HG02840 (cell line): ENCODE measurements at regions not wholly inside any gene's neighbourhood (a gene's known extent, or its start where the extent isn't known, plus 50 kb on each side); places are given as distances from the start of the nearest gene placed in this dataset.

Experiments
- ATAC-seq: cut with Tn5 transposase; IDR thresholded peaks from one replicate; pipeline ENCODE4 v1.9.1; 2021; ENCODE audit warnings: mild to moderate bottlenecking, moderate library complexity, moderate number of reproducible peaks; ENCODE audit not compliant: unreplicated experiment, low FRiP score

- no peak for ATAC-seq
Observed at GRCh38 chr5:21195145-21195544, 1207.1 kb upstream of the CDH18 start.

DNA sequence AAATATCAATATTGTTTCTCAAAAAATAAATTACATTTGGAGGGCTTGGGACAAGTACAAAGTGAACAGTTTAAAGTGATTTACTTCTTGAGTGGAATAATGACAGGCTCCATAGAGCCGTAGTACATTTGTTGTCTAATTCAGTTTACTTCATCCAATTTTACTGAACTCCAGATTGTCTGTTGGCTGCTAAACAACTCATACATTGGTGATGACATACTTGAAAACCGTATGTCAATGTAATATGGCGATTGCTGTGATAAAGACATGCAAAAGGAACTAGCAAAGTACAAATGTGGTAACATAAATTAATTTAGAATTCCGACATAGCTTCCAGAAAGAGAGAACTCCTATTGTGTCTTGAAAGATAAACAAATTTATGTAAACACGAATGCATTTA is 1197.5 kb upstream of the CDH18 start:
- ATAC-seq = no peak

- no peak for ATAC-seq
Observed at GRCh38 chr5:21184581-21184980, 1196.6 kb upstream of the CDH18 start.

DNA sequence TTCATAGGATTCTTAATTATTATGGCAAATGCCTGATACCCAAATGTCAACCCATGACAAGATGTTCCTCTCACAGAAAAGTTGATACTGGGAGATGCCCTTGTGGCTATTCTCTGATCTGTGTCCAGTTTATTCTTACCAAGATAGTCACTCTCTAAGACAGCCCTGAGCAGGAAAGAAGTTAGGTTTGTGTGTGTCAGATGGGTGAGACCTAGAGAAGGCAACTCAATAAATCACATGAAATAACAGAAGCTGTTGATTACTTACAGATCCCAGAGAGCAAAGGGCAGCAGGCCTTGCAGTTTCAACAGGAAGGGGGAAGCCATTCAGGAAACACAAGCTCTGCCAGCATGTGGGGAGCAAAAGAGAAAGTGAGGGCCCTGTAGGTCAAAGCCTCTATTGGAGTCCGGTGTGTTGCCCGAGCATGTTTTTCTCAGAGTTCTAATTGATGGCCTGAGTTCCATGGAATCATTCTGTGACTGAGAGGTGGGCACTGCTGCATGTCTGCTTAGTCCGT is 1193.7 kb upstream of the CDH18 start:
- ATAC-seq = no peak

DNA sequence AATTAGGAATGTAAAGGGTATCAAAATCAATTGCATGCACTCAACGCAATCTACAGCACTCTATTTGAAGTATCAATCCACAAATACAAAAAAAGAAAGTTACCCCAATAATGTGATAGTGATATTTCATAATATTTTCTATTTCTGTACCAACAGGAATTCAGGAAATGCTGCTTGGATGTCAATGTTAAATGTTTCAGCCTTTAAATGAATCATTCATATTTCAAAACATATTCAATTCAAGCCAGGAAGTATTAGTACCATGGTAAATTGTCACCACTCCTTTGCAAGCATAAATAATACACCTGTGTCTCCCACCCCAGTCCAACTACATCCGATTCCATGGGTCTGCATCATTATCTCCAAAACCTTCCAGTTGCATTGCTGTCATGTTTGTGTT is 1185.5 kb upstream of the CDH18 start:
- ATAC-seq = no peak

DNA sequence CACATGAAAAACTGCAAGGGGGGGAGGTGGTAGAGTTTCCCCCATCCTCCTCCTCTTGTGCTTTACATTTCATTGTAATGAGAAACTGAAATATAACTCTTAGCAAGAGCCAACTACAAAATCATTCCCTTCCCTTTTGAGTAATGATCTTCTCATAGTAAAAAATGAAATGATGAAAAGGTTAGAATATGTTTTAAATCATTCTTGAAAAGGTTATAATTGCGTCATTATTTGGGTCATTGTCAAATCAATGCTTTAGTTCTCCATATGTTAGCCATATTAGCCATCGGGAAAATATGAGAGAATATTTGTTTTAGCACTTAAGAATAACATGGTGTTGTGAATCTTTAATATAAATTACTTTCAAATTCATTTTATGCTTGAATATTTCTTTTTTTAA is 1185.0 kb upstream of the CDH18 start:
- ATAC-seq = no peak

- no peak for ATAC-seq
Observed at GRCh38 chr5:21171038-21171437, 1183.0 kb upstream of the CDH18 start.

GRCh38 chr5:21168557-21168956 is 1180.6 kb upstream of the CDH18 start:
- no peak for ATAC-seq

DNA sequence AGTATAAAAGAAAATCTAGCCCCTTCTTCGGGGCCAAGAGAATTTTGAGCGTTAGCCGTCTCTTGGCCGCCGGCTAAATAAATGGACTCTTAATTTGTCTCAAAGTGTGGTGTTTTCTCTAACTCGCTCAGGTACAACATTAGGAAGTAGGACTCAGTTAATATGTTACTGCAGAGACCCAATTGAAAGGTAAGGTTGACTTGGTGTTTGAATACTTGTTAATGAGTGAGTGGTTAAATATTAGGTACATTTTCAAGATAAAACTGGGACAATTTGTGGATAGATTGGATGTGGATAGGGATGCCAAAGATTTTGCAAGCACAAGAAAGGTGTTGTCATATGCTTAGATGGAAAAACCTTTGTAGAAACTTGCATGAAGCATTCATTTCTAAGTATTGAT is 1177.3 kb upstream of the CDH18 start:
- ATAC-seq = no peak

DNA sequence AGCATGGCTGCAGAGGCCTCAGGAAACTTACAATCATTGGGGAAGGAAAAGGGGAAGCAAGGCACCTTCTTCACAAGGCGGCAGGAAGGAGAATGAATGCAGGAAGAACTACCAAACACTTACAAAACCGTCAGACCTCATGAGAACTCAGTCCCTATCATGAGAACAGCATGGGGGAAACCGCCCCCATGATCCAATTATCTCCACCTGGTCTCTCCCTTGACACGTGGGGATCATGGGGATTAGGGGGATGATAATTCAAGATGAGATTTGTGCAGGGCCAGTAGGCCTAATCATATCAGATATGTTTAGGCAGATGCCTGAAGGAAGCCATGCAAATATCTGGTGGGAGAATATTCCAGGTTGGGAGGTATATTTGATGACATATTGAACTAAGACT is 1176.4 kb upstream of the CDH18 start:
- no peak for ATAC-seq

DNA sequence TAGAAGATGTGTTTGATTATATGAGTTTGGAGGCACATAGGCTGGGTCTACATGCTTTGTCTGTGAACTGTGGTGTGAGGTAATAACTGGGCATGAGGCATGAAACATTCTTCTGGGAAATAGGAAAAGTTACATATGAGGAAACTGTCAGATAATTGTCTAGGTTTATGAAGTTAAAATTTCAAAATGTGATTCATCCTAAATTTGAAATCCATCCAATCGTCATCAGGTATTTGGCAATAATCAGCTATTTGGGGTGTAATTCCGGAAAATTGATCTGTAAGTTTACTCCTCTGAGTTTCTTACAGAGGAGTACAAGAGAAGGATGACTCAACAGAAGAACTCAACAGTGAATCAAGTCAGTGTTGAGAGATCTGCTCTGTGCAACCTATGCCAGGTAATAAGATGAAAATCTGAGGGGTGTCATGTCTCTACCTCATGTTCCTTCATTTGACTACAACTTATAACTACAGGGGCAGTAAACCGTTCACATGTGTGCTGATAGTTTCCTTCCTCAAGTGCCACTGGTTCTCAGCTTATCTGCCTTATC is 1171.6 kb upstream of the CDH18 start:
- ATAC-seq = no peak

DNA sequence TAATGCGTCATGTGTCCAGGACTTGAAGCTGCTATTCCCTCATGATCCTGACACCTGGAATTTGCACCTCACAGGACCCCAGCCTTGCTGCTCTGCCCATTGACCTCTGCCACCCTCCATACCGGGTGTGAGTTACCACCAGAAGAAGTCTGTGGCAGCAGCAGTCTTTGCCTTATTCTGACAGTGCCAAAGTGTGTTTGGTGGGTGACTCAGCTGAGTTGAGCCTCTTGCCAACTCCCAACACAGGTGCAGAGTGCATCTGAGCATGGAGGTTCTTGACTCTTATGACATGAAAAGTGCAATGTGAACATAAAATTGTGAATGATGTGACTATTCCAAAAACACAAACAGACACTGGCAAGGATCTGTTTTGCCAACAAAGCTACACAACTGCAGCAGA is 1166.5 kb upstream of the CDH18 start:
- ATAC-seq = no peak

DNA sequence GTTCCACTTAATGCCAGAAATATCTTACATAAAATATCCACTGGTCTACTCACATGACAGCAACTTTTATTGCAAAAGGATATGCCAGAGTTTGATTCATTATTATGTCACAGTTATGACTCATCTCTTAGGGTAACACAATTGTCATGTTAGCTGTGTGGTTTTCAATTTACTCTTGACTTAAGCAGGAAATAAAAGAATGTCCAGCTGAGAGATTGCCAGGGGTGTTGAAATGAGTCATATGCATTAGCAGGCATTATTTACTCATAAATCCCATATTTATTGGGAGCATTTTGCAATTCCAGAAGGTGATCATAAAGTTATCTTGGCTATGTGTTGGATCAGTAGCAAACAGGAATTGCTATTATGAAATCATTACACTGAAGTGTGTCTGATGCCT is 1164.6 kb upstream of the CDH18 start:
- no peak for ATAC-seq

DNA sequence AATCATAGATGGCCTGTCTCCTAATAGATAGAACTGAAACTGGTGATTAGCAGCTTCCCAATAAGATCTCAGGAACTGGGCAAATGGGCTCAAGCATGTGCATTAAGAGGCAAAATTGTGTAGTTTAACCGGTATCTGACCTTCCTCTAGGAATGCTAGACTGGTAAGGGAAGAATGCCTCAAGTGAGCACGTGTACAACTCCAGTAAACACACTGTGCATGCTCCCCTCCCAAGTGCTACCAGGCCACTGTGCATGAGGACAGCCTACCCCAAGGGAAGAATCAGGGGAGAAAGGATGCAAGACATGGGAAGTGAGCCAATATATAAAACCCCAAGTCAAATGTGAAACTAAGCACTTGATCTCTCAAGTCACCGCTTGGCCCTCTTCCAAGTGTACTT is 1157.4 kb upstream of the CDH18 start:
- ATAC-seq = no peak

GRCh38 chr5:21143686-21144085 is 1155.7 kb upstream of the CDH18 start:
- ATAC-seq = no peak

- ATAC-seq = no peak
Observed at GRCh38 chr5:21142791-21143190, 1154.8 kb upstream of the CDH18 start.

DNA sequence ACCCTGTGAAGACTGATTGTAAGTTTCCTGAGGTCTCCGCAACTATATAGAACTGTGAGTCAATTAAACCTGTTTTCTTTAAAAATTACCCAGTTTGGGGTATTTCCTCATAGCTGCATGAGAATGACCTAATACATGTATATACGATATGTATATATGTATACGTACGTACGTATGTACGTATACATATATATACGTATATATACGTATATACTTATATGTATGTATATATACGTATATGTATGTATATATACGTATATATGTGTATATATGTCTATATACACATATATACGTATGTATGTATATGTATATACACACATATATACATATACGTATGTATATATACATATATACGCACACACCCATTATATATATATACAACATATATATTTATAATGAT is 1153.0 kb upstream of the CDH18 start:
- no peak for ATAC-seq

DNA sequence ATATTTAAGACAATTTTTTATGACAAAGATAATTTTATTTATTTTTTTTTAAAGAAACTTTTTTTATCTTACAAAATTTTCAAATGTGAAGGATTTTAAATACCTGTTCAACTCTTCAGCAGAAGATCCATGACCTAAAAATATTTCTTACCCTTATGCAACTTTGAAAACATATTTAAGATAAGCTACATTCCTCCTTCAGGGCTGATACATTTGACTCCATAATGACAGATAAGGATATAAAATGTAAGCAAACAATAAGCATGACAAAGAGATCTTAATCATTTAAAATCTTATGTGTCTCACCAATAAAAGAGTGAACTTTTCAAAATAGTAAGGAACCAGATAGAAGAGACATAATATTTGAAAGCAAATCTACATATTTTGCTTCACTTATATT is 1138.2 kb upstream of the CDH18 start:
- no peak for ATAC-seq

DNA sequence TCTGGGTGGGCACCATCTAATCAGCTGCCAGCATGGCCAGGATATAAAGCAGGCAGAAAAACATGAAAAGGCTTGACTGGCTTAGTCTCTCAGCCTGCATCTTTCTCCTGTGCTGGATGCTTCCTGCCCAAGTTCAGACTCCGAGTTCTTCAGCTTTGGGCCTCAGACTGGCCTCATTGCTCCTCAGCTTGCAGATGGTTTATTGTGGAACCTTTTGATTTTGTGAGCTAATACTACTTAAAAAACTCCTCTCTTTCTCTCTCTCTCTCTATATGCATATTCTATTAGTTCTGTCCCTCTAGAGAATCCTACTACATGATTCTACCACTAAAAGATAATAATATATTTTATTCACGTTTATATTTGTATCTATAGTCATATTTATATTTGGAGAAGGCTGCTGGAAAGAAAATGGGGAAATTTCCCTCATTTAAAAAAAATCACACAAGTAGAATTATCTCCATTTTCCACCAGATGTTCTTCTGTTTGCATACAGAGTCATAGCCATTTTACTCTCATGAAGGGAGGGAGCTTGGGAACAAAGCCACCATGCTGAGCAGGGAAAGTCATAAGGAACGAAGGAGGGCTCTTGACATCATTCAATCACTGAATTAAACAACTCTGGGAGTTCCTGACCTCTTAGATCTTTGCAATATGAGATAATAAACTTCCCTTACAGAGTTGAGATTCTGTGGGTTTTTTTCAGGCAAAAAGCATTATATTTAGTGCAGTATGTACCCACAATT is 1137.4 kb upstream of the CDH18 start:
- ATAC-seq = no peak

DNA sequence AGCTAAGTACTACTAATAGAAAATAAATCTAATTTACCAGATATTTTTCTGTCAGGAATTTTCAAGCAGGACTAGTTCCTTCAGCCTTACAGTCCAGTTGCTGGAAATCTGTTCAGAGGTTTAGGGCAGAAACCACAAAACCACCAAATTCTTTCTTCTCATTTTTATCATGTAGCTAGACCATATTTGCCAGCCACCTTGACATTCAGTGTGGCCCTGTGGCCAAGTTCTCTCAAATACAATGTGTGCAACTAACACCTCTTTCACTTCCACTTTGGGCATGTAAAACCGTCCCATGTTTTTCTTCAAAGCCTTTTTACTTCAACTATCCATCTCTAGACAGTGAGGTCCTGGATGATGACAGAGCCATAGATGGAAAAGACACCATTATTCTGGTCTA is 1133.2 kb upstream of the CDH18 start:
- no peak for ATAC-seq

DNA sequence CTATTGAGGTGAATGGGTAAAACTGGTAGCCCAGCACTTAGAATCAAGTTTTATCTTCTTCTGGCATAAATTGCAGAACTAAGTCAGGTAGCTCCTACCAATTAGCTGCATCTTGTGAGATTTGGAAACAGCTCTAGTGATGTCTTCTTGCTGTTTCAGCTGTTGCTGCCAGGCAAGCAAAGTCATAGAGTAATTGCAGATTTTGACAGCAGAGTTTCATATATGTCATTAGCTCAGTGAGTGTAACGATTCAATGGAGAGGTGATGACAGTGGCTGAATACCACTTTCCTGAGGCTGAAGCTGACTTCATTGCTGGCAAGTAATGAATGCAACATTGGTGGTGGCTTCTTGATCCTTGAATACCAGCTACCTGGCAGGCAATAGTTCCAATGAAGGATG is 1109.7 kb upstream of the CDH18 start:
- no peak for ATAC-seq

DNA sequence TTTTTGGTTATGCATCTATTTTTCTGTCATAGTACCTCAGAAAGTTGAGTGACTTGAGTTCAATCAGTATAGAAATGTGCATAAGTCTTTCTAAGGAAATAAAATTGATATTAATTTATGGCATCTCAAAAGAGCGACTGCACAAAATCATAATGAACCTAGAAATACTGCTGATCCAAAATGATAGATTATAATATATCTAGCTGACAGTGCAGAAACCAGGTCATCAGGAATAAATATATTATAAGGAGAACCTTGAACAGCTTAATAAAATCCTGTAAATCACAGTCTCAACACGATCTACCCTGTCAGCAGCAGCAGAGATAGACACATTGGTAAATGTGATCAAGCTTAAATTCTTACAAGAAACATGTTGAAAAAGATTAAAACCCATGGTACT is 1106.6 kb upstream of the CDH18 start:
- no peak for ATAC-seq
